Neural cell (in vitro differentiated cells): ENCODE measurements at regions not wholly inside any gene's neighbourhood (a gene's known extent, or its start where the extent isn't known, plus 50 kb on each side); places are given as distances from the start of the nearest gene placed in this dataset.
A peak's percentile ranks its signal among the peaks of the same experiment; 100 is the strongest.
"Not testable (repeated sequence)": the region's sequence is repeated elsewhere in the genome, so short reads cannot be mapped to it uniquely, and the experiment has no call there.

ENCODE experiments used
- H2AFZ ChIP-seq: fragments of 200-600, 300-800 bp; sonication (generic), shearing (Covaris generic); 2 replicates; pipeline ENCODE4 v1.6.0; 2014; ENCODE audit warnings: low read depth, mild to moderate bottlenecking, antibody characterized with exemption, low read length, moderate library complexity
- H3F3A ChIP-seq: fragments of 200-600 bp; shearing (Covaris generic); 2 replicates; pipeline ENCODE4 v1.6.1; 2016; ENCODE audit warnings: mild to moderate bottlenecking, moderate library complexity, mixed read lengths, antibody characterized with exemption, low read length; ENCODE audit not compliant: insufficient read depth, poor library complexity, severe bottlenecking
- H3K27ac ChIP-seq: fragments of 200-600, 300-800 bp; sonication (generic), shearing (Covaris generic); 2 replicates; pipeline ENCODE4 v1.5.1; 2014; ENCODE audit warnings: mild to moderate bottlenecking, low read length, moderate library complexity
- H3K27me3 ChIP-seq: fragments of 300-800, 200-600 bp; sonication (generic), shearing (Covaris generic); 2 replicates; pipeline ENCODE4 v1.6.0; 2014; ENCODE audit warnings: mild to moderate bottlenecking, low read depth, low read length, moderate library complexity; ENCODE audit not compliant: insufficient read depth
- H3K36me3 ChIP-seq: fragments of 300-800, 200-600 bp; sonication (generic), shearing (Covaris generic); 2 replicates; pipeline ENCODE4 v1.5.1; 2014; ENCODE audit warnings: mild to moderate bottlenecking, antibody characterized with exemption, low read length, moderate library complexity; ENCODE audit not compliant: insufficient read depth
- H3K4me2 ChIP-seq: fragments of 300-800, 200-600 bp; sonication (generic), shearing (Covaris generic); 2 replicates; pipeline ENCODE4 v1.6.0; 2014; ENCODE audit warnings: mild to moderate bottlenecking, low read length
- H3K4me3 ChIP-seq: fragments of 300-800, 200-600 bp; sonication (generic), shearing (Covaris generic); 2 replicates; pipeline ENCODE4 v1.5.1; 2014; ENCODE audit warnings: mild to moderate bottlenecking, low read length, moderate library complexity
- H3K79me2 ChIP-seq: fragments of 200-600 bp; shearing (Covaris generic); replicated peaks from 2 replicates; pipeline ENCODE4 v1.6.0; 2014; ENCODE audit warnings: mild to moderate bottlenecking, low read length, moderate library complexity; ENCODE audit not compliant: insufficient read depth
- H3K9ac ChIP-seq: fragments of 300-800, 200-600 bp; sonication (generic), shearing (Covaris generic); 2 replicates; pipeline ENCODE4 v1.6.1; 2016; ENCODE audit warnings: mild to moderate bottlenecking, low read length, mixed read lengths
- H3K9me2 ChIP-seq: fragments of 200-600 bp; shearing (Covaris generic); 2 replicates; pipeline ENCODE4 v1.6.1; 2016; ENCODE audit warnings: mild to moderate bottlenecking, low read length, mixed read lengths; ENCODE audit not compliant: insufficient read depth
- H3K9me3 ChIP-seq: fragments of 200-600, 300-800 bp; sonication (generic), shearing (Covaris generic); 2 replicates; pipeline ENCODE4 v1.6.1; 2016; ENCODE audit warnings: mild to moderate bottlenecking, mixed run types, low read length, moderate library complexity, mixed read lengths
- H4K20me1 ChIP-seq: fragments of 200-600 bp; shearing (Covaris generic); 2 replicates; pipeline ENCODE4 v1.6.1; 2016; ENCODE audit warnings: mild to moderate bottlenecking, mixed run types; ENCODE audit not compliant: insufficient read depth
- EP300 ChIP-seq: fragments of 450-650 bp; conservative IDR thresholded peaks from 2 replicates; pipeline ENCODE4 v1.6.1; 2014; ENCODE audit warnings: antibody characterized with exemption, mild to moderate bottlenecking, moderate library complexity; ENCODE audit not compliant: poor library complexity, severe bottlenecking
- EZH2 ChIP-seq: fragments of 200-600, 300-800 bp; shearing (Covaris generic), sonication (generic); IDR thresholded peaks from 2 replicates; pipeline ENCODE4 v1.6.1; 2014; ENCODE audit warnings: antibody characterized with exemption, low read length, borderline replicate concordance, mild to moderate bottlenecking; ENCODE audit not compliant: insufficient read depth, poor library complexity, severe bottlenecking
- MXI1 ChIP-seq: fragments of 450-650 bp; conservative IDR thresholded peaks from 2 replicates; pipeline ENCODE4 v1.6.1; 2014; ENCODE audit warnings: antibody characterized with exemption, mild to moderate bottlenecking; ENCODE audit not compliant: poor library complexity, severe bottlenecking
- POLR2AphosphoS5 ChIP-seq: IDR thresholded peaks from 2 replicates; pipeline ENCODE4 v1.6.1; 2012
- RAD21 ChIP-seq: fragments of 450-650 bp; conservative IDR thresholded peaks from 2 replicates; pipeline ENCODE4 v1.6.1; 2014; ENCODE audit warnings: antibody characterized with exemption, mild to moderate bottlenecking, moderate library complexity
- SMC3 ChIP-seq: fragments of 450-650 bp; conservative IDR thresholded peaks from 2 replicates; pipeline ENCODE4 v1.6.1; 2014; ENCODE audit warnings: antibody characterized with exemption, mild to moderate bottlenecking, moderate library complexity; ENCODE audit not compliant: poor library complexity
- TAF1 ChIP-seq: IDR thresholded peaks from 2 replicates; pipeline ENCODE4 v1.6.1; 2012; ENCODE audit warnings: low read depth
- TF ChIP-seq, protein P1 (sequence below): IDR thresholded peaks from 2 replicates; pipeline ENCODE4 v1.6.1; 2012; ENCODE audit warnings: borderline replicate concordance
- TF ChIP-seq, protein P2 (sequence below): fragments of 450-650 bp; IDR thresholded peaks from 2 replicates; pipeline ENCODE4 v1.5.1; 2014; ENCODE audit warnings: antibody characterized with exemption, mild to moderate bottlenecking, moderate library complexity; ENCODE audit not compliant: poor library complexity, severe bottlenecking

DNA sequence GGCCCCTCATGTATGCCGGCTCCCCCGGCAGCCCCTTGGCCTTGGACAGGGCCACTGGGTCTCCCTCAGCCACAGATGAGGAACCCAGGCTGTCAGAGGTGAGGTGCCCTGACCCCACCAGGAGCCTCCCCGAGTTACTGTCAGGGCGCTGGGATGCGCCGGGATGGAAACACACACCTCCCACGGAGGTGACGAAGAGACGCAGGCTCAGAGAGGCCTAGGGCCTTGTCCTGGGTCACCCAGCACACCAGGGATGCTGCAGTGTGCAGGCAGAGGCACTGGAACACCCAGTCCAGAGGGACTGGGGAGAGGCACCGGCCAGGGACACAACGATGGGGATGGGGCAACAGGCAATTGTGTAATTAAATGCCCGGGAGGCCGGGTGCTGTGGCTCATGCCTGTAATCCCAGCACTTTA, 81.2 kb upstream of the PRR5 start:
- Histone ChIP-seq H2AFZ (no peak overlapping the region), H3K36me3 (no peaks in the 10 kb centered on the region), H3K9me3 (no peaks in the 10 kb centered on the region), H3K9ac (peak overlapping the region; percentile 66), H3K4me2 (no peak overlapping the region), H4K20me1 (no peaks in the 10 kb centered on the region), H3K9me2 (no peaks in the 10 kb centered on the region), H3K79me2 (no peaks in the 10 kb centered on the region), H3K27me3 (no peaks in the 10 kb centered on the region), H3K27ac (peak overlapping the region; percentile 92), H3F3A (no peaks in the 10 kb centered on the region), H3K4me3 (peak overlapping the region; percentile 47)
- TF ChIP-seq SMC3 (no peak), RAD21 (no peak), EZH2 (no peak), TAF1 (no peak), EP300 (no peak), MXI1 (no peak), POLR2AphosphoS5 (no peak)
- TF ChIP-seq, protein P1, sequence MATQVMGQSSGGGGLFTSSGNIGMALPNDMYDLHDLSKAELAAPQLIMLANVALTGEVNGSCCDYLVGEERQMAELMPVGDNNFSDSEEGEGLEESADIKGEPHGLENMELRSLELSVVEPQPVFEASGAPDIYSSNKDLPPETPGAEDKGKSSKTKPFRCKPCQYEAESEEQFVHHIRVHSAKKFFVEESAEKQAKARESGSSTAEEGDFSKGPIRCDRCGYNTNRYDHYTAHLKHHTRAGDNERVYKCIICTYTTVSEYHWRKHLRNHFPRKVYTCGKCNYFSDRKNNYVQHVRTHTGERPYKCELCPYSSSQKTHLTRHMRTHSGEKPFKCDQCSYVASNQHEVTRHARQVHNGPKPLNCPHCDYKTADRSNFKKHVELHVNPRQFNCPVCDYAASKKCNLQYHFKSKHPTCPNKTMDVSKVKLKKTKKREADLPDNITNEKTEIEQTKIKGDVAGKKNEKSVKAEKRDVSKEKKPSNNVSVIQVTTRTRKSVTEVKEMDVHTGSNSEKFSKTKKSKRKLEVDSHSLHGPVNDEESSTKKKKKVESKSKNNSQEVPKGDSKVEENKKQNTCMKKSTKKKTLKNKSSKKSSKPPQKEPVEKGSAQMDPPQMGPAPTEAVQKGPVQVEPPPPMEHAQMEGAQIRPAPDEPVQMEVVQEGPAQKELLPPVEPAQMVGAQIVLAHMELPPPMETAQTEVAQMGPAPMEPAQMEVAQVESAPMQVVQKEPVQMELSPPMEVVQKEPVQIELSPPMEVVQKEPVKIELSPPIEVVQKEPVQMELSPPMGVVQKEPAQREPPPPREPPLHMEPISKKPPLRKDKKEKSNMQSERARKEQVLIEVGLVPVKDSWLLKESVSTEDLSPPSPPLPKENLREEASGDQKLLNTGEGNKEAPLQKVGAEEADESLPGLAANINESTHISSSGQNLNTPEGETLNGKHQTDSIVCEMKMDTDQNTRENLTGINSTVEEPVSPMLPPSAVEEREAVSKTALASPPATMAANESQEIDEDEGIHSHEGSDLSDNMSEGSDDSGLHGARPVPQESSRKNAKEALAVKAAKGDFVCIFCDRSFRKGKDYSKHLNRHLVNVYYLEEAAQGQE, result no peak
- TF ChIP-seq, protein P2, sequence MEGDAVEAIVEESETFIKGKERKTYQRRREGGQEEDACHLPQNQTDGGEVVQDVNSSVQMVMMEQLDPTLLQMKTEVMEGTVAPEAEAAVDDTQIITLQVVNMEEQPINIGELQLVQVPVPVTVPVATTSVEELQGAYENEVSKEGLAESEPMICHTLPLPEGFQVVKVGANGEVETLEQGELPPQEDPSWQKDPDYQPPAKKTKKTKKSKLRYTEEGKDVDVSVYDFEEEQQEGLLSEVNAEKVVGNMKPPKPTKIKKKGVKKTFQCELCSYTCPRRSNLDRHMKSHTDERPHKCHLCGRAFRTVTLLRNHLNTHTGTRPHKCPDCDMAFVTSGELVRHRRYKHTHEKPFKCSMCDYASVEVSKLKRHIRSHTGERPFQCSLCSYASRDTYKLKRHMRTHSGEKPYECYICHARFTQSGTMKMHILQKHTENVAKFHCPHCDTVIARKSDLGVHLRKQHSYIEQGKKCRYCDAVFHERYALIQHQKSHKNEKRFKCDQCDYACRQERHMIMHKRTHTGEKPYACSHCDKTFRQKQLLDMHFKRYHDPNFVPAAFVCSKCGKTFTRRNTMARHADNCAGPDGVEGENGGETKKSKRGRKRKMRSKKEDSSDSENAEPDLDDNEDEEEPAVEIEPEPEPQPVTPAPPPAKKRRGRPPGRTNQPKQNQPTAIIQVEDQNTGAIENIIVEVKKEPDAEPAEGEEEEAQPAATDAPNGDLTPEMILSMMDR, result no peak

DNA sequence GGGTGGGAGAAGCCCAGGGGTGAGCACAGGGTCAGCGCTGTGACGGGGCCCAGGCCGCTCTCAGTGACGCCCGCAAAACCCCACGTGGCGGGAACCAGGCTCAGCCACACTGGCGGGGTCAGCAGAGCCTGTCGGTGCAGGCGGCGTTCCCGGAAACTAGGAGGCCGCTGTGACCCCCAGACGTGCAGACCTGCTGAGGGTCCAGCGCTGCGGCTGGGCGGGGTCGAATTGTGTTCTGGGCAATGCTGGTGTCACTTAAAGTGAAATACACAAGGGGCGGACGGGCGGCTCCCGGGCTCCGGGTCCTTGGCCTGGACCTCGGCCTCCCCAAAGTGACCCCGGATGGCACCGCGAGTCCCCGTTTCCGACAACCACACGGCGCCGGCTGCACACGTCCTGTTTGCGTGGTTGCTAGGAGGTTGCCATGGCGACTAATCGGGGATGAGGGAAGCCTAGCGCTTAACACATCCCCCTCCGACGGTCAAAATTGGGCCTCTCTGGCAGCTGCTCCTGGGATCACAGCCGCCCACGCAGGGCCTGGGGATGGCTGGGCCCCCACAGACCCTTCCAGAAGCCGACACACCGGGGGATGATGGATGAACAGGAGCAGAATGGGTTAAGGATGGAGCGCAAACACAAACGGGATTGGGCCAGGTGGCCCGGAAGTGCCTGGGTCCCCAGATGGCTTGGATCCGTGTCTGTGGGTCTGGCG, 81.7 kb upstream of the PRR5 start:
- Histone ChIP-seq H3K27ac (peak overlapping the region; percentile 92), H3K9me2 (no peaks in the 10 kb centered on the region), H2AFZ (peak overlapping the region; percentile 22), H3K4me2 (no peak overlapping the region), H3K9me3 (no peaks in the 10 kb centered on the region), H3K79me2 (no peaks in the 10 kb centered on the region), H3K27me3 (no peaks in the 10 kb centered on the region), H3K36me3 (no peaks in the 10 kb centered on the region), H3F3A (no peaks in the 10 kb centered on the region), H3K4me3 (peak overlapping the region; percentile 47), H4K20me1 (no peaks in the 10 kb centered on the region), H3K9ac (peak overlapping the region; percentile 66)
- TF ChIP-seq EZH2 (no peak), POLR2AphosphoS5 (peak; percentile 39), MXI1 (peak; percentile 81), SMC3 (peak; percentile 60), EP300 (peak; percentile 89), TAF1 (no peak), RAD21 (peak; percentile 55)
- TF ChIP-seq, protein P2, result no peak
- TF ChIP-seq, protein P1, result no peak

DNA sequence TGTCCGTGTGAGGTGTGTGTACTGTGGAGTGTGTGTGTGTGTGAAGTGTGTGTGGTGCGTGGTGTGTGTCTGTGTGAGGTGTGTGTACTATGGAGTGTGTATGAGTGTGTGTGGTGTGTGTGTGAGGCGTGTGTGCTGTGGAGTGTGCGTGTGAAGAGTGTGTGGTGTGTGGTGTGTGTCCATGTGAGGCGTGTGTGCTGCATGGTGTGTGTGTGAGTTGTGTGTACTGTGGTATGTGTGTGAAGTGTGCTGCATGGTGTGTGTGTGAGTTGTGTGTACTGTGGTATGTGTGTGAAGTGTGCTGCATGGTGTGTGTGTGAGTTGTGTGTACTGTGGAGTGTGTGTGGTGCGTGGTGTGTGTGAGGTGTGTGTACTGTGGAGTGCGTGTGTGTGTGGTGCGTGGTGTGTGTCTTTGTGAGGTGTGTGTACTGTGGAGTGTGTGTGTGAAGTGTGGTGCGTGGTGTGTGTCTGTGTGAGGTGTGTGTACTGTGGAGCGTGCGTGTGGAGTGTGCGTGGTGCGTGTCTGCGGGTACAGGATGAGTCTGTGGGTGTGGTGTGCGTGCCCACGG, 82.4 kb upstream of the PRR5 start:
- H2AFZ ChIP-seq, H3K9me3 ChIP-seq, H3K9me2 ChIP-seq, H3F3A ChIP-seq, H3K36me3 ChIP-seq, H4K20me1 ChIP-seq, H3K79me2 ChIP-seq, H3K4me2 ChIP-seq, H3K27me3 ChIP-seq: not testable (repeated sequence)
- H3K9ac ChIP-seq, result peak overlapping the region; percentile 66
- peak overlapping the region; percentile 92 for H3K27ac ChIP-seq
- H3K4me3 ChIP-seq, result peak overlapping the region; percentile 47
